Natural killer cell (primary cell): ENCODE measurements at regions not wholly inside any gene's neighbourhood (a gene's known extent, or its start where the extent isn't known, plus 50 kb on each side); places are given as distances from the start of the nearest gene placed in this dataset.
"Not testable (repeated sequence)": the region's sequence is repeated elsewhere in the genome, so short reads cannot be mapped to it uniquely, and the experiment has no call there.

Experiments
- ATAC-seq, 3 donors: fragments of 150-1000 bp in 2 of 3; fragments of 200-7000 bp in 1 of 3; cut with Tn5 transposase; 1 replicate in 1 of 3; 2 replicates in 2 of 3; pipeline ENCODE4 v1.10.0; 2021; ENCODE audit warnings: mild to moderate bottlenecking in 2 of 3, moderate library complexity in 2 of 3
- DNase-seq, 2 donors: peaks; one replicate each; pipeline versions ENCODE4 v3.0.0 to v3.0.0-alpha.2; 2013 to 2021; ENCODE audit warnings: mixed read lengths in 1 of 2
- H3K27ac ChIP-seq: one replicate; pipeline ENCODE4 v1.5.1; 2013; ENCODE audit warnings: mild to moderate bottlenecking, low read length
- H3K27me3 ChIP-seq: one replicate; pipeline ENCODE4 v1.6.1; 2013; ENCODE audit warnings: low read length; ENCODE audit not compliant: control insufficient read depth, insufficient read depth
- H3K36me3 ChIP-seq: one replicate; pipeline ENCODE4 v1.6.1; 2013; ENCODE audit warnings: low read length; ENCODE audit not compliant: control insufficient read depth, insufficient read depth
- H3K4me1 ChIP-seq: one replicate; pipeline ENCODE4 v1.6.1; 2013; ENCODE audit warnings: low read length; ENCODE audit not compliant: control insufficient read depth, insufficient read depth
- H3K4me3 ChIP-seq: one replicate; pipeline ENCODE4 v1.5.1; 2013; ENCODE audit warnings: low read length
- H3K9me3 ChIP-seq: one replicate; pipeline ENCODE4 v1.6.1; 2013; ENCODE audit warnings: low read length; ENCODE audit not compliant: control insufficient read depth, insufficient read depth
- H3K27ac Mint-ChIP-seq, 2 donors: one replicate each; pipeline ENCODE4 v1.8.0; 2022; ENCODE audit warnings: mild to moderate bottlenecking in 2 of 2, mixed read lengths in 2 of 2, moderate library complexity in 1 of 2
- H3K27me3 Mint-ChIP-seq, 2 donors: one replicate each; pipeline ENCODE4 v1.8.0; 2022; ENCODE audit warnings: low read depth in 2 of 2, mixed read lengths in 2 of 2
- H3K36me3 Mint-ChIP-seq: one replicate; pipeline ENCODE4 v1.8.0; 2022; ENCODE audit warnings: mixed read lengths
- H3K4me1 Mint-ChIP-seq, 2 donors: one replicate each; pipeline ENCODE4 v1.8.0; 2022; ENCODE audit warnings: mixed read lengths in 2 of 2
- H3K4me3 Mint-ChIP-seq: one replicate; pipeline ENCODE4 v1.8.0; 2022; ENCODE audit warnings: mild to moderate bottlenecking, moderate library complexity, mixed read lengths
- H3K9me3 Mint-ChIP-seq, 2 donors: one replicate each; pipeline ENCODE4 v1.8.0; 2022; ENCODE audit warnings: mixed read lengths in 2 of 2
- CTCF ChIP-seq: fragments of 200-600 bp; IDR thresholded peaks from one replicate; pipeline ENCODE4 v1.8.0; 2022; ENCODE audit warnings: antibody characterized with exemption
- WGBS: methylation state at CpG from one replicate; pipeline ENCODE4 v1.1.7; 2013; ENCODE audit warnings: missing lambda C conversion rate; ENCODE audit not compliant: insufficient coverage; 5-methylcytosine and 5-hydroxymethylcytosine counted together
- intact Hi-C: fragments of 100-400 bp; cut with micrococcal nuclease; formaldehyde crosslinking; loops from one replicate; pipeline ENCODE4 v1.14.2; 2022

- peak overlapping the region; percentile 88 for H3K4me3 Mint-ChIP-seq
- 4% methylated on average over 40 of the region's 40 CpGs for WGBS
- no peak for TF ChIP-seq CTCF
These were observed 97.4 kb downstream of the OR2B2 start for GRCh38 chr6:27814665-27815424.

DNA sequence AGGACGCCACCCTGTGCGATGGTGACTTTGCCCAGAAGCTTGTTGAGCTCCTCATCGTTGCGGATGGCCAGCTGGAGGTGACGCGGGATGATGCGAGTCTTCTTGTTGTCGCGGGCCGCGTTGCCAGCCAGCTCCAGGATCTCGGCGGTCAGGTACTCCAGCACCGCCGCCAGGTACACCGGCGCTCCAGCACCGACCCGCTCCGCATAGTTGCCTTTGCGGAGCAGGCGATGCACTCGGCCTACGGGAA is 97.9 kb downstream of the OR2B2 start:
- H3K27me3 ChIP-seq, H3K9me3 ChIP-seq, DNase-seq, H3K9me3 Mint-ChIP-seq, H3K27me3 Mint-ChIP-seq, H3K36me3 Mint-ChIP-seq, H3K36me3 ChIP-seq: not testable (repeated sequence)
- WGBS = no CpG with 5 or more reads among the region's 24 CpGs
- Mint-ChIP-seq H3K4me1 (peaks cover 33 to 38% of the 10 kb centered on the region in 2 donors), H3K27ac (peak overlapping the region; percentile 93 to 94), H3K4me3 (peak overlapping the region; percentile 88)
- intact Hi-C loops = loop anchor here (2.0 kb wide), 1 partner anchor 50 kb away; a partner anchor contains a TSS
- peak; percentile 21 to 42 (median 24) for ATAC-seq
- peak overlapping the region; percentile 75 for H3K27ac ChIP-seq
- peak overlapping the region; percentile 42 for H3K4me3 ChIP-seq
- peaks cover 31% of the 10 kb centered on the region for H3K4me1 ChIP-seq

More at GRCh38 chr6:27814665-27815424, 97.4 kb downstream of the OR2B2 start:
- H3K36me3 Mint-ChIP-seq = no peaks in the 10 kb centered on the region
- Histone ChIP-seq H3K9me3 (no peaks in the 10 kb centered on the region), H3K27ac (peak overlapping the region; percentile 75), H3K36me3 (no peaks in the 10 kb centered on the region), H3K4me3 (peak overlapping the region; percentile 42), H3K27me3 (no peaks in the 10 kb centered on the region), H3K4me1 (peaks cover 31% of the 10 kb centered on the region)
- peak; percentile 75 to 90 (median 79) for ATAC-seq
- intact Hi-C loops = loop anchor here (2.0 kb wide), 1 partner anchor 50 kb away; a partner anchor contains a TSS
- no peaks in the 10 kb centered on the region for H3K9me3 Mint-ChIP-seq
- H3K27me3 Mint-ChIP-seq = no peaks in the 10 kb centered on the region
- peak overlapping the region; percentile 93 to 94 for H3K27ac Mint-ChIP-seq
- peaks cover 31 to 35% of the 10 kb centered on the region in 2 donors for H3K4me1 Mint-ChIP-seq
- DNase-seq = peak; percentile 48 to 94

- H3K27me3 Mint-ChIP-seq = no peaks in the 10 kb centered on the region
- H3K9me3 ChIP-seq = no peaks in the 10 kb centered on the region
- no peak overlapping the region for H3K4me3 ChIP-seq
- DNase-seq (no peak), ATAC-seq (no peak)
- intact Hi-C loops = no loop called here
- H3K27ac Mint-ChIP-seq = peak overlapping the region in 1 of 2 donors; percentile 93
- no peaks in the 10 kb centered on the region for H3K9me3 Mint-ChIP-seq
- no peaks in the 10 kb centered on the region for H3K27me3 ChIP-seq
- no peak overlapping the region for H3K27ac ChIP-seq
- H3K4me1 ChIP-seq = peaks cover 33% of the 10 kb centered on the region
- no peaks in the 10 kb centered on the region for H3K36me3 Mint-ChIP-seq
- 95% methylated on average over 14 of the region's 14 CpGs for WGBS
- TF ChIP-seq CTCF = no peak
- H3K4me3 Mint-ChIP-seq = no peak overlapping the region
- H3K36me3 ChIP-seq = no peaks in the 10 kb centered on the region
- peaks cover 34 to 45% of the 10 kb centered on the region in 2 donors for H3K4me1 Mint-ChIP-seq
These were observed 99.2 kb downstream of the OR2B2 start for GRCh38 chr6:27812805-27813492.

DNA sequence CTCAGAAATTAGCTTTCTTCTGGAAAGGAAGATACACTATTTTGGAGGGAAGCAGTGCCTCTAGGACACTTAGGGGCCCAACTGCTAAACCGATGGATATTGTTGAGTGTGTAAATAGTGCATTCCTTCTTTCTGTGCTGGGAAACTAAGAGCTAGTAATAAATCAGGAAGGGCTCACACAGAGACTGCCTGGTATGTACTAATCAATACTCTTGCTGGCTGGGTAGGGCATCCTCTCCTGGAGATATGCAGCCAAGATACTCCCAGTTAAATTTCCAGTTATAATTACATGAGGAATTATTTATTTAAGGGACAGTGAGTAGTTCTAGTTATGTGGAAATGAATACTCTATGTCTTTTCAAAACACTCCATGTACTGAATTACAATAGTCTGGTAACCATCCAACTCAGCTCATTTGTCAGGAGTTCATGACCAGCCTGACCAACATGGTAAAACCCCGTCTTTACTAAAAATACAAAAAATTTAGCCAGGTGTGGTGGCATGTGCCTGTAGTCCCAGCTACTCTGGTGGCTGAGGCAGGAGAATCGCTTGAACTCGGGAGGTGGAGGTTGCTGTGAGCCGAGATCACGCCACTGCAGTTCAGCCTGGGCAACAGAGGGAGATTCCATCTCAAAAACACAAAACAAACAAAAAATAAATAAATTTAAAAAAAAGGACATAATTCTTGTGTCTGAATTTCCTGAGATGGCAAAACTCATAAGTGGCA is 100.0 kb downstream of the OR2B2 start:
- Histone ChIP-seq H3K4me1 (peaks cover 36% of the 10 kb centered on the region), H3K27ac (no peak overlapping the region), H3K4me3 (no peak overlapping the region), H3K36me3 (no peaks in the 10 kb centered on the region), H3K27me3 (no peaks in the 10 kb centered on the region), H3K9me3 (no peaks in the 10 kb centered on the region)
- DNase-seq (no peak), ATAC-seq (no peak)
- 85% methylated on average over 4 of the region's 6 CpGs for WGBS
- Mint-ChIP-seq H3K4me1 (peaks cover 41 to 52% of the 10 kb centered on the region in 2 donors), H3K27ac (peak overlapping the region in 1 of 2 donors; percentile 96), H3K4me3 (no peak overlapping the region), H3K9me3 (no peaks in the 10 kb centered on the region), H3K36me3 (no peaks in the 10 kb centered on the region), H3K27me3 (no peaks in the 10 kb centered on the region)
- intact Hi-C loops = no loop called here
- TF ChIP-seq CTCF = no peak
